Hematopoietic multipotent progenitor cell treated with erythropoietin and hydrocortisone succinate and interleukin-3 and kit ligand, for 15 days (in vitro differentiated cells): ENCODE measurements at regions not wholly inside any gene's neighbourhood (a gene's known extent, or its start where the extent isn't known, plus 50 kb on each side); places are given as distances from the start of the nearest gene placed in this dataset.
A peak's percentile ranks its signal among the peaks of the same experiment; 100 is the strongest.

Experiments
- DNase-seq: peaks from one replicate; pipeline ENCODE4 v3.0.0-alpha.2; 2015; ENCODE audit warnings: low spot score

GRCh38 chr5:135204151-135204600 lies 170.1 kb upstream of the PITX1 start:
- DNase-seq: peak; percentile 62

GRCh38 chr5:135203593-135204036 lies 169.6 kb upstream of the PITX1 start:
- DNase-seq: peak; percentile 62

GRCh38 chr5:135203019-135203418 lies 169.0 kb upstream of the PITX1 start:
- DNase-seq: no peak

- no peak for DNase-seq
These were observed 165.9 kb upstream of the PITX1 start for GRCh38 chr5:135199919-135200318.

DNA sequence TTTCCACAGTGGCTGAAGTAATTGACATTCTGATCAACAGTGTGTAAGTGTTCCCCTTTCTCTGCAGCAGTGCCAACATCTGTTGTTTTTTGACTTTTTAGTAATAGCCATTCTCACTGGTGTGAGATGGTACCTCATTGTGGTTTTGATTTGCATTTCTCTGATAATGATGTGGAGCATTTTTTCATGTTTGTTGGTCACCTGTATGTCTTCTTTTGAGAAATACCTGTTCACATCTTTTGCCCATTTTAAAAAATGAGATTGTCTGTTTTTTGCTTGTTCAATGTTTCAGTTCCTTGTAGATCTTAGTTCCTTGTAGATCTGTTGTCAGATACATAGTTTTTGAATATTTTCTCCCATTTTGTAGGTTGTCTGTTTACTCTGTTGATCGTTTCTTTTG lies 162.5 kb upstream of the PITX1 start:
- DNase-seq: no peak

DNA sequence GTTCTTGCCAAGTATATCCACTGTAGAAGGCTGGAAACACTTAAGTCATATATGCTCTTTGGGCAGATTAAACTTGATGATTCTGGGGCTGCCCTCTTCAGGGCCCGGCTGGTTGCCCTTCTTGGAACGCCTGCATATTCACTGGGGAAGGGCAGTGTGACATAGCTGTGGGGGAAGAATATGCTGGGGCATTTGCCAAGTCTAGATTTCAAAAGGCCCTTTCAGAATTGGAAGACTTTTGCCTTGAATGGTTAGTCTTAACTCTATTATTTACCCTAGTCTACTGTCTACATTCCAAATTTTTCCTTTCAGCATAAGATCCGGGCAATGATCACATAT lies 161.2 kb upstream of the PITX1 start:
- DNase-seq: no peak

DNA sequence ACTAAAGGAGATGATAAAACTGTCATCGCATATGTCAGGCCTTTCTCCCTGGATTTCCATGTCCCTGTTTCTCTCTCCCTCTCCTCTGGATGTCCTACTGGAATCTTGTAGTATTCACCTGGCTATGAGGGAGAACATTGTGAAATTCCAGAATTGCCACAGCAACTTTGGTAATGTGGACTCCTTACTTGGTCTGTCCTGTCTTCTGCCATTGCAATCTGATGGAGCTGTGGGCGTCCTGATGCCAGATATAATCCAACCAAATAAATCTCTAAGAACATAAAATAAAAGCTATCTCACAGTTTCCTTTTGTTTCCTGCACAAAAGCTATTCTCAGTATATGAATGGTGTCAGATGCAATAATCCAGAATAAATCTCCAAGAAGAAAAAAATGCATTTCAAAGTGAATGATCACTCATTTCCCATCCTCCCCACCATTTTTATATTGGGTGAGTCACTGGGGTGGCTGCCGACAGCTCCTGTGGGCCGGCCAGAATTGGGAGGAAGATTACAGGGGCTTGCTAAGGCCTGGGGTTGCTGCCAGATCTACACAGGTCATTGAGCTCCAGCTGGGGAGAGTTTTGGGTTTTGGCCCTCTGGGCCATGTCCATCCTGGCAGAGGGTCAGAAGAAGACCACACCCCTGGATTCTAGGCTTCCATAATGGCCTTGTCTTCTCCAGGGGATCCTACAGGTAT lies 160.7 kb upstream of the PITX1 start:
- no peak for DNase-seq

GRCh38 chr5:135194126-135194488 lies 160.1 kb upstream of the PITX1 start:
- DNase-seq: no peak

DNA sequence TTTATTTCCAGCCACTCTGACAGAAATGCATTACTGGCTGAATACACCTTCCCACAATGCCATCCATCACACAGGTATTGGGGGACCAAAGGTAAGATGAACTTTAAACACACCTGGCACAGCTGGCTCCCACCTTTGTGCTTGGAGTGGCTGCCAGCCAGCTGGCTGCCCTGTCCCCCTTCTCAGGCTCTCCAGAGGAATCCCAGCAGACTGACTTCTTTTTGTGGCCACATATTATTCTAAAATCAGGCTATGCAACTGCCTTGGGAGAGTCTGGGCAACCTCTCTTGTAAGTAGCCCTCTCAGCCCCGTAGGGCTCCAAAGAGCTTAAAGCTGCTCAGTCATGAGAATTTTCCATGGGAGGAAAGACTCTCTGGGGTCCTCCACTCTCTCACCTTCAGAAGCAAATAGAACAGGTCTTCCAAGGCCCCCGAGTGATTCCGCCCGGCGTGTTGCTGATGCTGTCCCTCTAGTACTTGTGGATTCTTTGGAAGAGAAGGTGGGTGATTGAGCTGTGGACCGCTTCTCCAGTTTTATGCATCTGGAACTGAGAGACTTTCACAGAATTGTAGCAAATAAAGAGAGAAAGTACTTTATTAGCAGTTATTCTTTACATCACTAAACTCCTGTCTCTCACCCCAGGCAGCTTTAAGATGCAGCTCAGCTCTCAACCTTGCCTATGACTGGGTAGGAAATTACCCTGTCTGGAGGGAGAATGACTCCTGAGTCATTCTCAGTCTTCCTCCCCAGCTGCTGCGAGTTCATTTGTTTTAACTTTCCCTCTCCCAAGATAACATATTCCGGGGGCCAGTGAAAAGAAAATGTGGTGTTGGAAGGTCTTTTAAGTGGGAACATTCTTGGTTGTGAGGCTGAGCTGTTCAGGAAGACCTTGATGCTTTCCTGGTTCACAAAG lies 159.4 kb upstream of the PITX1 start:
- peak; percentile 40 for DNase-seq

- DNase-seq: peak; percentile 81
These were observed 158.3 kb upstream of the PITX1 start for GRCh38 chr5:135192351-135192750.

- peak; percentile 84 for DNase-seq
These were observed 157.2 kb upstream of the PITX1 start for GRCh38 chr5:135191084-135191826.

DNA sequence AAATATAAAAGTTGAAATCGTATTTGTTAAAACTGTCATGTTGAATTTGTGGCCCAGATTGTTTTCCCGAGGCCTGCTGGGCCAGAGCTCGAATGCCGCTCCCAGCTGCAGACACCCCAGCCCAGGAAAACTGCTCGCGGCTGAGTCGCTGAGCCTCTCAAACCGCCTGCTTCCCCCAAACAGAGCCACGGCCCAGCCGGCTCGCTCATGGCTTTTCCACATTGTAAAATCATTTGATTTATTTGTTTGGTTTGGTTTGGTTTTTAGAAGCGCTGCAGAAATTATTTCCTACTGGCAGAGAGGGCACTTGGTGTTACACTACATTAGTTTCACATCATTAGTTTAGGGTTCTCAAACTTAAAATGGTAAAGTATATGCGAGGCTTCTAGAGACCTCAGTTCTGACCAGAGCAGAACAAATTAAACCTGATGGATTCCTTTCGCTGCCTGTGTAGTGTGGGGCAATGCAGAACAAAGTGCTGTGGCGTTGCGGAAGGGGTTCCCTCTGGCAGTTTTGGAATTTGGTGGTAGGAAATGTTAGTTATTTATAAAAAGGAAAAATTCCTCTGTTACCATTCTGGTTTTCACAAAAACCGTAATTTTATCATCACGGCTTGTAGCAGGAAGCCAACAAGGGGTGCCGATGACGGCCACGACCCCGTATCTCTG lies 156.5 kb upstream of the PITX1 start:
- peak; percentile 23 for DNase-seq

- no peak for DNase-seq
These were observed 155.0 kb upstream of the PITX1 start for GRCh38 chr5:135189024-135189423.

GRCh38 chr5:135188233-135188914 lies 154.3 kb upstream of the PITX1 start:
- no peak for DNase-seq

DNA sequence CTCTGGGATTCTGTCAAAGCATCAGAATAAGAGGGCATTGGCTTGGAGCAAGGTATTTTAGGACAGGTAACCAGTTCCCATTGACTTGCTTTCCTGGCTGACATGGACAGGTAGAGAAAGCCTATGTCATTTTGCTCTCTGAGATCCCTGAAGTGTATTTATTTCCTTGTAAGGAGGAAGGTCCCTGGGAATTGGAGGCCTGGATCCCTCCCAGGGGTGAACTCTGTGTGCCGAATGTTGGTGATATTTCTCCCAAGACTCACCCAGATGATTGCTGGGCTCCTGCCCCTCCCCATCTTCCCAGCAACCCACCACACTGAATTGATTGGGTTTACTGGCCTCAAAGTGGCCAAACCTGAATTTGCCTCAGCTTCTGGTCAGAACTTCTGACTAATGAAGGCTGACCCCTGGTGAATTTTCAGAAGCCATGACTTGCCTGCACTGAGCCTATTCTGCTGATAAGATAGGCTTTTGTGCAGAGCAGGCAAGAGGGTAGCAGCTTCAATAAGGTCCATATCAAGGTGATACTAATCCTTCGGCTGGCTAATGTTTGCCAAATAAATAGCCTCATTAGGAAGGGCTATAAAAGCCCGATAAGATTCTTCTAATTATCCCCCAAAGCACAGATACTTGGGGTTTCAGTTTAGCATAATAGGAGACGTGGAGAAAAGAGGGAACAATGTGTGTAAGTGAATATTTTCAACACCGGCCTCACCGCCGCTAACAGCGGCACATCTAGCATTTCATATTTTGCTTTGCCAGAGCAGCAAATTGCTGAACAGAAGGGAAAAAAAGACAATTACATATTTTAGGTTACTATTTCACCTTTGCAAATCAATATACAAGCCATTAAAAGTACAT lies 152.9 kb upstream of the PITX1 start:
- peak; percentile 26 for DNase-seq

- DNase-seq: no peak
These were observed 151.5 kb upstream of the PITX1 start for GRCh38 chr5:135185481-135186065.

DNA sequence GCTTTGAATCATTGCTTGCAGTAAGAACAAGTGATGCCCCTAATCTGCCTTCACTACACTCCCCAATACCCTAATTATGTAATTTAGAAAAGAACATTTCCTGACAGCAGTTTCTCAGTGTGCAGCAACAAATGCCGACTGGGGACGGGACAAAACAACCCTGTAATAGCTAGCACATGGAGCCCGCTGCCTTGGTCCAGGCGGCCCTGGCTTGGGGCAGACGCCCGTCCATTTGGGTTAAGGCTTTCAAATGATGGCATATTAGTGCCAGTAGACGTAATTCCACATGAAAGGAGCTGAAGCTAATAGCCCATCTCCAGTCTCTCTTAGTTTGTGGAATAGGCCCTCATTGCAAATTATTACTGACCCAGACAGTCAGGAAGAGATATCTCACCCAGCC lies 150.6 kb upstream of the PITX1 start:
- DNase-seq: no peak

DNA sequence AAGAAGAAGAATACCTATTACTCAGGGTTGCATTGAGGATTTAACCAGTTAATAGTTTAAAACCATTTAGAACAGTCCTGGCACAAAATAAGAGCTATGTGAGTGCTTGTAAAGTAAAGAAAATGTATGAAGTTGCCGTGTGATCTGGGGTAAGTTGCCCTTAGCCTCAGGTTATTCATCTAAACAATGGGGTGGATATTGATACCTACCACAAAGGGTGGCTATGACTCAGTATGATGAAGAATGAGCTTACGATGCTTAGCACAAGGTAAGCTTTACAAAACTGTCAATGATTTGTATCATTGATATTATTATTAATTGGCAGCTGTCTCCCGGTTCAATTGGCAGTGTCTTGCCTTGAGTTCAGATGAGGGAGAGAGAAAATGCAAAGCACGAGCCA lies 149.4 kb upstream of the PITX1 start:
- no peak for DNase-seq

DNA sequence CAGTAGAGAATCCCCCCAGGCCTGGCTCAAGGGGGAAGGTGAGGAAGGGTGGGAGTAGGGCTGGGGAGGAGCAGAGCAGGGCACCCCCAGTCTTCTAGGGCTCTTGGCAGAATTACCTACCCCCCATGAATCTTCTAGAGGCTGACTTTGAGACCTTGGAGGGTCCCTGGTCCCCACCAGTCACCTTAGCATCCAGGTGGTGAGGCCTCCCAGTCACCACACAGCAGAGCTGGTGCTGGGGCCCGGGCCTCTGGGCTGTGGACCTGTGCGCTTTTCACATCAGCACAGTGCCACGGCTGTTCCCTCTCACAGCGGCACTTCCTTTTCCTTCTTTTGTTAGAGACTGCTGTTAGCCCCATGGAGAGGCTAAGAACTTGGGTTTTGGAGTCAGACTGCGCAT lies 148.6 kb upstream of the PITX1 start:
- DNase-seq: no peak

DNA sequence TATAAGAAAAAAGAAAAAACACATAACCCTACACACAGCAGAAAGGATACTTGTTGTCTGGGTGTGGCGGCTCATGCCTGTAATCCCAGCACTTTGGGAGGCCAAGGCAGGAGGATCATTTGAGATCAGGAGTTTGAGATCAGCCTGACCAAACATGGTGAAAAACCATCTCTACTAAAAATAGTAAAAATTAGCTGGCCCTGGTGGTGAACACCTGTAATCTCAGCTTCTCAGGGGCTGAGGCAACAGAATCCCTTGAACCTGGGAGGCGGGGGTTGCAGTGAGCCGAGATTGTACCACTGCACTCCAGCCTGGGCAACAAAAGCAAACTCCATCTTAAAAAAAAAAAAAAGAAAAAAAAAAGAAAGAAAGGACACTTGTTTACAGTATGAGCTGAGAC lies 147.6 kb upstream of the PITX1 start:
- no peak for DNase-seq
